NCI-H1105 treated with DMSO at 0.1 percent for 48 hours (cell line): ENCODE measurements at regions not wholly inside any gene's neighbourhood (a gene's known extent, or its start where the extent isn't known, plus 50 kb on each side); places are given as distances from the start of the nearest gene placed in this dataset.
"Not testable (repeated sequence)": the region's sequence is repeated elsewhere in the genome, so short reads cannot be mapped to it uniquely, and the experiment has no call there.

Source experiments
- DNase-seq: peaks from one replicate; lab custom pipeline; 2025; lab: John Stamatoyannopoulos, UW

DNA sequence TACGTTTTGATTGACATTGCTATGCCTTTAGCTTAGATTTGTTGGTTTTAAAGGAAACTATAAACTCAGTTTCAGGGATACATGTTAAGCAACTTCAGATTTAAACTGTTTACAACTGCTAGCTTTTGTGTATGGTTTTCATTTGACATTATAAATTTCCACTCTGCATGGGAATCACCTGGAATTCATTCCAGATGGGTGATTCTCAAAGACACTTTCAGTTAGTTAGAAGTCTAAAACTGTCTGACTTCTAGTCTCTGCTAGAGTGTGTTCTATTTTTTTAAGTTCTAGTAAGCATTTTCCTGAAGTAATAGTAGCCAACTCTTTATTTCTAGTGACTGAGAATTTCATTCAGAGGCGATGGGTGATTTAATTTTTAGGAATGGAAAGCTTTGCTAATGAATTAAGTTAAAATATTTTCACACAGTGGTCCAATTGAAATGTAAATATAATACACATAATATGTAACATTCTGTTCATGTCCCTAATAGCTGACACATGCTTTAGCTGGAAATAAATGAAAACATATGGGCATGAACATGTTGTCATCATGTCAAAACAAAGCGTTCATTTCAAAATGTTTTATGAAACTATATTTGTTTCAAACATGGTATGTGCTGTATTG is 58.3 kb upstream of the CSNK1A1L start:
- DNase-seq = no peak

DNA sequence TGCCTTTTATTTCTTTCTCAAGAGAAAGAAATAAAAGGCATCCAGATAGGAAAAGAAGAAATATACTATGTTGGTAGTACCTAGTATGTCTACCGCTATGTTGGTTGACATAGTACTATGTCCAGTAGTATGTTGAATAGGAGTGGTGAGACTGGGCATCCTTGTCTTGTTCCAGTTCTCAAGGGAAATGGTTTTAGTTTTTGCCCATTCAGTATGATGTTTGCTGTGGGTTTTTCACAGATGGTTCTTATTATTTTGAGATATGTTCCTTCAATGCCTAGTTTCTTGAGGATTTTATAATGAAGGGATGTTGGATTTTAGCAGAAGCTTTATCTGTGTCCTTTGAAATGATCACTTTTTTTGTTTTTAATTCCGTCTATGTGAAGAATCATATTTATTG is 53.0 kb upstream of the CSNK1A1L start:
- no peak for DNase-seq

DNA sequence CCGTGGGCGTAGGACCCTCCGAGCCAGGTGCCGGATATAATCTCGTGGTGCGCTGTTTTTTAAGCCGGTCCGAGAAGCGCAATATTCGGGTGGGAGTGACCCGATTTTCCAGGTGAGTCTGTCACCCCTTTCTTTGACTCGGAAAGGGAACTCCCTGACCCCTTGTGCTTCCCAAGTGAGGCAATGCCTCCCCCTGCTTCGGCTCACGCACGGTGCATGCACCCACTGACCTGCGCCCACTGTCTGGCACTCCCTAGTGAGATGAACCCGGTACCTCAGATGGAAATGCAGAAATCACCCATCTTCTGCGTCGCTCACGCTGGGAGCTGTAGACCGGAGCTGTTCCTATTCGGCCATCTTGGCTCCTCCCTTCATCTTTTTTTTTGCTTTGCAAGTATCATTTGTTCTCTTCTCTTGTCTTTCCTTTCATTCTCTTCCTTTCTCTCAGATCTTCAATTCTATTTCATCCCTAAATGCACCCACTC is 50.2 kb upstream of the CSNK1A1L start:
- DNase-seq = not testable (repeated sequence)
